GM23248 (cell line): ENCODE measurements at regions not wholly inside any gene's neighbourhood (a gene's known extent, or its start where the extent isn't known, plus 50 kb on each side); places are given as distances from the start of the nearest gene placed in this dataset.

Experiments
- EZH2 ChIP-seq: fragments of 200-600 bp; sonication (generic); IDR thresholded peaks from 2 replicates; pipeline ENCODE4 v1.6.1; 2018; ENCODE audit warnings: antibody characterized with exemption, mild to moderate bottlenecking; ENCODE audit not compliant: insufficient read depth, poor library complexity, severe bottlenecking
- EZH2phosphoT487 ChIP-seq: fragments of 200-600 bp; sonication (generic); IDR thresholded peaks from 2 replicates; pipeline ENCODE4 v1.6.1; 2018; ENCODE audit warnings: antibody characterized with exemption, moderate library complexity, mild to moderate bottlenecking, low read depth; ENCODE audit not compliant: insufficient read depth

GRCh38 chrX:115988825-115989224 is 181.7 kb upstream of the AGTR2 start:
- TF ChIP-seq EZH2 (no peak), EZH2phosphoT487 (no peak)
